ENCODE measurements at regions not wholly inside any gene's neighbourhood (a gene's known extent, or its start where the extent isn't known, plus 50 kb on each side); places are given as distances from the start of the nearest gene placed in this dataset.

DNA sequence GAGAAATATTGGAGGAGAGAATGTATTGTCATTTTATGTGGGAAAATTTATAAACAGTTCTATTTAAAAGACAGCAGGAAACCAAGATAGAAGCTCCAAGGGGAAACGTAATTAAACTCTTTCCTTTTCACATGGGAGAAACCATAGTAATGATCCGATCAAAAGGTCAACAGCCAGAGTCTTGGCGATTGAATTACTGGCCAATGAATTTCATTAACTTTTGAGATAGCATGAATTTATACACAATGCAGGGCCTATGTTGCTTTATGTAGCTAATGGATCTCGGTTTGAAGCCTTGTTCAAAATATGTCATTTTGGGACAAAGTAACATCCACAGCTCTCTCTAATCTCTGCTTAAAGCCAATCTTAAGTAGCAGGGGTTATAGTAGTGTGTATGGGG, 897.5 kb upstream of the NDST4 start:
- H3K9me3 ChIP-seq, result peaks cover 22% of the 10 kb centered on the region; the same call in 1 of the 2 replicates
- ChIA-PET CTCF (no interaction called here), POLR2A (no interaction called here)
- Mint-ChIP-seq H3K4me3 (ENCODE audit: unreplicated experiment) (no peak overlapping the region), H3K4me1 (ENCODE audit: low read depth, unreplicated experiment) (no peaks in the 10 kb centered on the region), H3K27ac (ENCODE audit: unreplicated experiment) (no peak overlapping the region), H3K36me3 (ENCODE audit: insufficient read depth, unreplicated experiment) (no peaks in the 10 kb centered on the region), H3K27me3 (ENCODE audit: insufficient read depth, unreplicated experiment) (no peaks in the 10 kb centered on the region), H3K9me3 (ENCODE audit: unreplicated experiment) (peaks cover 18% of the 10 kb centered on the region)
- H3K36me3 ChIP-seq (ENCODE audit: control insufficient read depth, insufficient read depth, low read length), result no peaks in the 10 kb centered on the region
- no peaks in the 10 kb centered on the region for H3K4me1 ChIP-seq
- DNase-seq, result no peak
- intact Hi-C loops (cut with micrococcal nuclease; ENCODE audit: unreplicated experiment), result no loop called here
- no peak overlapping the region for H3K4me3 ChIP-seq (ENCODE audit: low read depth, low read length)
- BruUV-seq (replicated peaks), result no TSS peak
- no peaks in the 10 kb centered on the region for H3K27me3 ChIP-seq (replicated peaks; ENCODE audit: control insufficient read depth, insufficient read depth, low read length)
- TF ChIP-seq CTCF (IDR thresholded peaks at IDR 0.05; ENCODE audit: insufficient read depth in 1 of 2, low read depth in 1 of 2, low read length in 1 of 2, severe bottlenecking in 1 of 2, unreplicated experiment in 1 of 2), result no peak

DNA sequence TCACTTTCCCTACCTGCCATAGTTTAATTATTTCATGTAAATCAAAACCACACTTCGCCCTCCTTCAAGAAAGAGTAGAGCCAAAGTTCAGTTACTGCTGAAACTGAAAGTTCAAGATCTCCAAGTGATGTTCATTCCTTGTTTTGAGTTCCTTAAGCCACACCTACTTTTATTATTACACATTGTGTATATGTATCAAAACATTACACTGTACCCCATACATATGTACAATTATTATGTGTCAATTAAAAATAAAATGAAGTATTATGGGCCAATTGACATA, 892.3 kb upstream of the NDST4 start:
- no peaks in the 10 kb centered on the region for H3K4me1 ChIP-seq
- H3K27me3 ChIP-seq (replicated peaks; ENCODE audit: control insufficient read depth, insufficient read depth, low read length), result no peaks in the 10 kb centered on the region
- ChIA-PET POLR2A (no interaction called here), CTCF (no interaction called here)
- H3K9me3 ChIP-seq, result no peaks in the 10 kb centered on the region
- intact Hi-C loops (cut with micrococcal nuclease; ENCODE audit: unreplicated experiment), result no loop called here
- H3K4me3 ChIP-seq (ENCODE audit: low read depth, low read length), result no peak overlapping the region
- H3K36me3 ChIP-seq (ENCODE audit: control insufficient read depth, insufficient read depth, low read length), result no peaks in the 10 kb centered on the region
- no peak overlapping the region for H3K4me3 Mint-ChIP-seq (ENCODE audit: unreplicated experiment)
- H3K36me3 Mint-ChIP-seq (ENCODE audit: insufficient read depth, unreplicated experiment), result no peaks in the 10 kb centered on the region
- TF ChIP-seq CTCF (IDR thresholded peaks at IDR 0.05; ENCODE audit: insufficient read depth in 1 of 2, low read depth in 1 of 2, low read length in 1 of 2, severe bottlenecking in 1 of 2, unreplicated experiment in 1 of 2), result no peak
- H3K27me3 Mint-ChIP-seq (ENCODE audit: insufficient read depth, unreplicated experiment), result no peaks in the 10 kb centered on the region
- no peaks in the 10 kb centered on the region for H3K4me1 Mint-ChIP-seq (ENCODE audit: low read depth, unreplicated experiment)
- DNase-seq, result no peak
- no peak overlapping the region for H3K27ac Mint-ChIP-seq (ENCODE audit: unreplicated experiment)
- no TSS peak for BruUV-seq (replicated peaks)
- no peaks in the 10 kb centered on the region for H3K9me3 Mint-ChIP-seq (ENCODE audit: unreplicated experiment)

DNA sequence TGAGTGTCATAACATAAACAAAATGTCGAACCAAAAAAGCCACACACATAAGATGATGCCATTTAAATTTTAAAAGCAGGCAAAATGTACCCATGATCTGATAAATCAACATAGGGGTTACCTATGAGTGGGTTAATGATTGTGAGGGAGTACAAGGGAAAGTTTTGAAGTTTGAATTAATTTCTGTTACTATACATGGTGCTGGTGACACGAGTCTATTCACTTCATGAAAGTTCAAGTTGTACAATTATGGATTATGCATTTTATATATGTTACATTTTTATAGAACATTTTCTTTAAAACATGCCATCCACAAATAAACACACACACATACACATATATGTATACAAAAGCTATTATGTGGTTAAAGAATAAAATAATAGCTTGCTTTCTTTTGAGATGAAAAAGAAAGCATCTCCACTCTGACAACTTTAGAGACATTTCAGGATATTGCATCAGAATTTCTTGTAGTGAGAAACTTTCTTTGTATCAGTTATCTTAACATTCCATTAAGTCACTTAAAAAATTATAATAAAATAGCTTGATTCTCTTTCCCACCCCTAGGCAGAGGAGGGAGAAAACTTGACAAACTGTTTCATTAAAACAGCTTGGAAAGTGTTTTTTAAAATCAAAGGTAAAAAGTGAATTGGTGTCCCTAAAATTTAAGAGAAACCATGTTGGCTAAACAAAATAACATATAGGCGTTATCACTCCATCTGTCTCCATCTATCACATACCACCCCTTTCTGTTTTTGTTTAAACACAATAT, 891.8 kb upstream of the NDST4 start:
- H3K27me3 ChIP-seq (replicated peaks; ENCODE audit: control insufficient read depth, insufficient read depth, low read length), result no peaks in the 10 kb centered on the region
- no peak for TF ChIP-seq CTCF (IDR thresholded peaks at IDR 0.05; ENCODE audit: insufficient read depth in 1 of 2, low read depth in 1 of 2, low read length in 1 of 2, severe bottlenecking in 1 of 2, unreplicated experiment in 1 of 2)
- Mint-ChIP-seq H3K27ac (ENCODE audit: unreplicated experiment) (no peak overlapping the region), H3K9me3 (ENCODE audit: unreplicated experiment) (no peaks in the 10 kb centered on the region), H3K4me3 (ENCODE audit: unreplicated experiment) (no peak overlapping the region), H3K4me1 (ENCODE audit: low read depth, unreplicated experiment) (no peaks in the 10 kb centered on the region), H3K27me3 (ENCODE audit: insufficient read depth, unreplicated experiment) (no peaks in the 10 kb centered on the region), H3K36me3 (ENCODE audit: insufficient read depth, unreplicated experiment) (no peaks in the 10 kb centered on the region)
- no peak overlapping the region for H3K4me3 ChIP-seq (ENCODE audit: low read depth, low read length)
- POLR2A ChIA-PET, result no interaction called here
- no peaks in the 10 kb centered on the region for H3K36me3 ChIP-seq (ENCODE audit: control insufficient read depth, insufficient read depth, low read length)
- intact Hi-C loops (cut with micrococcal nuclease; ENCODE audit: unreplicated experiment), result no loop called here
- no TSS peak for BruUV-seq (replicated peaks)
- H3K9me3 ChIP-seq, result no peaks in the 10 kb centered on the region
- no peak for DNase-seq
- no peaks in the 10 kb centered on the region for H3K4me1 ChIP-seq
- CTCF ChIA-PET, result no interaction called here
